ENCODE measurements at regions not wholly inside any gene's neighbourhood (a gene's known extent, or its start where the extent isn't known, plus 50 kb on each side); places are given as distances from the start of the nearest gene placed in this dataset.

GRCh38 chr6:163841733-163842132, 427.2 kb downstream of the QKI start:
- TF ChIP-seq CSDC2 (CRISPR knock-in tag; IDR thresholded peaks at IDR 0.05) (no peak), RARB (CRISPR knock-in tag; IDR thresholded peaks at IDR 0.05) (no peak), ZFP3 (CRISPR knock-in tag; IDR thresholded peaks at IDR 0.05) (no peak), CSRNP3 (CRISPR knock-in tag; IDR thresholded peaks at IDR 0.05) (no peak), GLIS3 (CRISPR knock-in tag; IDR thresholded peaks at IDR 0.05) (no peak), CREB5 (CRISPR knock-in tag; IDR thresholded peaks at IDR 0.05; ENCODE audit: low read depth) (no peak), PPARA (CRISPR knock-in tag; IDR thresholded peaks at IDR 0.05; ENCODE audit: borderline replicate concordance) (no peak), ZC3H10 (CRISPR knock-in tag; IDR thresholded peaks at IDR 0.05) (no peak), TCF4 (CRISPR knock-in tag; IDR thresholded peaks at IDR 0.05; ENCODE audit: borderline replicate concordance) (no peak), TOX (CRISPR knock-in tag; IDR thresholded peaks at IDR 0.05; ENCODE audit: borderline replicate concordance) (no peak), ESRRG (CRISPR knock-in tag; IDR thresholded peaks at IDR 0.05) (no peak), OSR1 (CRISPR knock-in tag; IDR thresholded peaks at IDR 0.05) (no peak), ZNF565 (CRISPR knock-in tag; conservative IDR thresholded peaks at IDR 0.05; ENCODE audit: low read depth) (no peak), ARNTL (CRISPR knock-in tag; IDR thresholded peaks at IDR 0.05; ENCODE audit: borderline replicate concordance, low read depth) (no peak), ISL1 (CRISPR knock-in tag; IDR thresholded peaks at IDR 0.05) (no peak), ZNF8 (CRISPR knock-in tag; IDR thresholded peaks at IDR 0.05) (no peak)
- TF ChIP-seq, protein P1, sequence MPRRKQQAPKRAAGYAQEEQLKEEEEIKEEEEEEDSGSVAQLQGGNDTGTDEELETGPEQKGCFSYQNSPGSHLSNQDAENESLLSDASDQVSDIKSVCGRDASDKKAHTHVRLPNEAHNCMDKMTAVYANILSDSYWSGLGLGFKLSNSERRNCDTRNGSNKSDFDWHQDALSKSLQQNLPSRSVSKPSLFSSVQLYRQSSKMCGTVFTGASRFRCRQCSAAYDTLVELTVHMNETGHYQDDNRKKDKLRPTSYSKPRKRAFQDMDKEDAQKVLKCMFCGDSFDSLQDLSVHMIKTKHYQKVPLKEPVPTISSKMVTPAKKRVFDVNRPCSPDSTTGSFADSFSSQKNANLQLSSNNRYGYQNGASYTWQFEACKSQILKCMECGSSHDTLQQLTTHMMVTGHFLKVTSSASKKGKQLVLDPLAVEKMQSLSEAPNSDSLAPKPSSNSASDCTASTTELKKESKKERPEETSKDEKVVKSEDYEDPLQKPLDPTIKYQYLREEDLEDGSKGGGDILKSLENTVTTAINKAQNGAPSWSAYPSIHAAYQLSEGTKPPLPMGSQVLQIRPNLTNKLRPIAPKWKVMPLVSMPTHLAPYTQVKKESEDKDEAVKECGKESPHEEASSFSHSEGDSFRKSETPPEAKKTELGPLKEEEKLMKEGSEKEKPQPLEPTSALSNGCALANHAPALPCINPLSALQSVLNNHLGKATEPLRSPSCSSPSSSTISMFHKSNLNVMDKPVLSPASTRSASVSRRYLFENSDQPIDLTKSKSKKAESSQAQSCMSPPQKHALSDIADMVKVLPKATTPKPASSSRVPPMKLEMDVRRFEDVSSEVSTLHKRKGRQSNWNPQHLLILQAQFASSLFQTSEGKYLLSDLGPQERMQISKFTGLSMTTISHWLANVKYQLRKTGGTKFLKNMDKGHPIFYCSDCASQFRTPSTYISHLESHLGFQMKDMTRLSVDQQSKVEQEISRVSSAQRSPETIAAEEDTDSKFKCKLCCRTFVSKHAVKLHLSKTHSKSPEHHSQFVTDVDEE (CRISPR knock-in tag; IDR thresholded peaks at IDR 0.05), result no peak
- TF ChIP-seq, protein P2, sequence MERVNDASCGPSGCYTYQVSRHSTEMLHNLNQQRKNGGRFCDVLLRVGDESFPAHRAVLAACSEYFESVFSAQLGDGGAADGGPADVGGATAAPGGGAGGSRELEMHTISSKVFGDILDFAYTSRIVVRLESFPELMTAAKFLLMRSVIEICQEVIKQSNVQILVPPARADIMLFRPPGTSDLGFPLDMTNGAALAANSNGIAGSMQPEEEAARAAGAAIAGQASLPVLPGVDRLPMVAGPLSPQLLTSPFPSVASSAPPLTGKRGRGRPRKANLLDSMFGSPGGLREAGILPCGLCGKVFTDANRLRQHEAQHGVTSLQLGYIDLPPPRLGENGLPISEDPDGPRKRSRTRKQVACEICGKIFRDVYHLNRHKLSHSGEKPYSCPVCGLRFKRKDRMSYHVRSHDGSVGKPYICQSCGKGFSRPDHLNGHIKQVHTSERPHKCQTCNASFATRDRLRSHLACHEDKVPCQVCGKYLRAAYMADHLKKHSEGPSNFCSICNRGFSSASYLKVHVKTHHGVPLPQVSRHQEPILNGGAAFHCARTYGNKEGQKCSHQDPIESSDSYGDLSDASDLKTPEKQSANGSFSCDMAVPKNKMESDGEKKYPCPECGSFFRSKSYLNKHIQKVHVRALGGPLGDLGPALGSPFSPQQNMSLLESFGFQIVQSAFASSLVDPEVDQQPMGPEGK (CRISPR knock-in tag; IDR thresholded peaks at IDR 0.05; ENCODE audit: borderline replicate concordance), result no peak
- ATAC-seq, result no peak

DNA sequence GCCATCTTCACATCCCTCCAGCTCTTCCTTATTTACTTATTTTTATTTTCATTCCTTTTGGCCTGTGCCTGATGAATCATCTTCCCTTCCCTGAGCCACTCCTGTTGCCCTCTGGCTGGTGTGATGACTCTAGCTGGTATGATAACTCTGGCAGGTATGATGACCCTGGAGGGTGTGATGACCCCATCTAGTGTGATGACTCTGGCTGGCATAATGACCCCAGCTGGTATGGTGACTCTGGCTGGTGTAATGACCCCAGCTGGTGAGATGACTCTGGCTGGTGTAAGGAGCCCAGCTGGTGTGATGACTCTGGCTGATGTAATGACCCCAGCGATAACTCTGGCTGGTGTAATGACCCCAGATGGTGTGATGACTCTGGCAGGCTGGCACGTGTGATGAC, 426.8 kb downstream of the QKI start:
- TF ChIP-seq ESRRG (CRISPR knock-in tag; IDR thresholded peaks at IDR 0.05), result no peak
- TF ChIP-seq GLIS3 (CRISPR knock-in tag; IDR thresholded peaks at IDR 0.05), result no peak
- no peak for TF ChIP-seq ZNF70 (CRISPR knock-in tag; IDR thresholded peaks at IDR 0.05)
- TF ChIP-seq RARB (CRISPR knock-in tag; IDR thresholded peaks at IDR 0.05), result no peak
- no peak for TF ChIP-seq OSR1 (CRISPR knock-in tag; IDR thresholded peaks at IDR 0.05)
- no peak for TF ChIP-seq TCF4 (CRISPR knock-in tag; IDR thresholded peaks at IDR 0.05; ENCODE audit: borderline replicate concordance)
- TF ChIP-seq CSRNP3 (CRISPR knock-in tag; IDR thresholded peaks at IDR 0.05), result no peak
- no peak for ATAC-seq

DNA sequence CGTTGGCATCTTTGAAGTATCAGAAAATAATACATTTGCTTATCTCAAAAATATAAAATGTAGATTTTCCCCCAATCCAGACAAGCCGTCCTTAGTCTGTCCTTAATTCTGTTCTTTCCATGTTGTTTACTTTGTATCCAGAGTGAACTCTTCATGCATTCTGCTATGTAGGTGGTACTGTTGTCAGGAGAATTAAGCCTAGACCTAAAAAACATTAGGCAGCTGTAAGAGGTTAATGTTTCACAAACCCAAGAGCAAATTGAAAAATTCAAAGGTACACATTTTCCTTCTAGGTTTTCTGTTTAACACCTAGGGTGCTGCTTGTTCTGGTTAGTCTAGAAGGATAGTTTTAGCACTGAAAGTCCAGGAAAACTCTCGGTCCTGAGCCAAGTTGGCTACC, 426.4 kb downstream of the QKI start:
- ATAC-seq, result no peak
- TF ChIP-seq ZNF8 (CRISPR knock-in tag; IDR thresholded peaks at IDR 0.05), result no peak
- TF ChIP-seq ZC3H10 (CRISPR knock-in tag; IDR thresholded peaks at IDR 0.05), result no peak
- no peak for TF ChIP-seq ZFP3 (CRISPR knock-in tag; IDR thresholded peaks at IDR 0.05)
- no peak for TF ChIP-seq CSRNP3 (CRISPR knock-in tag; IDR thresholded peaks at IDR 0.05)
- no peak for TF ChIP-seq ZNF70 (CRISPR knock-in tag; IDR thresholded peaks at IDR 0.05)
- TF ChIP-seq, protein P3, sequence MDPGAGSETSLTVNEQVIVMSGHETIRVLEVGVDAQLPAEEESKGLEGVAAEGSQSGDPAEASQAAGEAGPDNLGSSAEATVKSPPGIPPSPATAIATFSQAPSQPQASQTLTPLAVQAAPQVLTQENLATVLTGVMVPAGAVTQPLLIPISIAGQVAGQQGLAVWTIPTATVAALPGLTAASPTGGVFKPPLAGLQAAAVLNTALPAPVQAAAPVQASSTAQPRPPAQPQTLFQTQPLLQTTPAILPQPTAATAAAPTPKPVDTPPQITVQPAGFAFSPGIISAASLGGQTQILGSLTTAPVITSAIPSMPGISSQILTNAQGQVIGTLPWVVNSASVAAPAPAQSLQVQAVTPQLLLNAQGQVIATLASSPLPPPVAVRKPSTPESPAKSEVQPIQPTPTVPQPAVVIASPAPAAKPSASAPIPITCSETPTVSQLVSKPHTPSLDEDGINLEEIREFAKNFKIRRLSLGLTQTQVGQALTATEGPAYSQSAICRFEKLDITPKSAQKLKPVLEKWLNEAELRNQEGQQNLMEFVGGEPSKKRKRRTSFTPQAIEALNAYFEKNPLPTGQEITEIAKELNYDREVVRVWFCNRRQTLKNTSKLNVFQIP (CRISPR knock-in tag; IDR thresholded peaks at IDR 0.05; ENCODE audit: borderline replicate concordance, low read depth), result no peak
- TF ChIP-seq ESRRG (CRISPR knock-in tag; IDR thresholded peaks at IDR 0.05), result no peak
- TF ChIP-seq, protein P2 (CRISPR knock-in tag; IDR thresholded peaks at IDR 0.05; ENCODE audit: borderline replicate concordance), result no peak
- no peak for TF ChIP-seq OSR1 (CRISPR knock-in tag; IDR thresholded peaks at IDR 0.05)

Data from SK-N-SH treated with all-trans-retinoic acid at 6 μM for 48 hours (cell line).